ACC112 (cell line): ENCODE measurements at regions not wholly inside any gene's neighbourhood (a gene's known extent, or its start where the extent isn't known, plus 50 kb on each side); places are given as distances from the start of the nearest gene placed in this dataset.
"Not testable (repeated sequence)": the region's sequence is repeated elsewhere in the genome, so short reads cannot be mapped to it uniquely, and the experiment has no call there.

Experiments
- H2AFZ ChIP-seq: fragments of 200-600 bp; sonication (generic); one replicate; pipeline ENCODE4 v1.6.0; 2017; ENCODE audit warnings: antibody characterized with exemption, low read length; ENCODE audit not compliant: unreplicated experiment
- H3K27ac ChIP-seq: fragments of 200-600 bp; sonication (generic); 2 replicates; pipeline ENCODE4 v1.5.1; 2014; ENCODE audit warnings: low read depth, mild to moderate bottlenecking, antibody characterized with exemption, low read length, moderate library complexity
- H3K27me3 ChIP-seq: fragments of 200-600 bp; sonication (generic); 2 replicates; pipeline ENCODE4 v1.6.1; 2014; ENCODE audit warnings: mild to moderate bottlenecking, antibody characterized with exemption, low read length, moderate library complexity, mixed read lengths; ENCODE audit not compliant: insufficient read depth
- H3K36me3 ChIP-seq: fragments of 200-600 bp; sonication (generic); 2 replicates; pipeline ENCODE4 v1.6.1; 2016; ENCODE audit warnings: mild to moderate bottlenecking, antibody characterized with exemption, low read length, moderate library complexity, mixed read lengths; ENCODE audit not compliant: insufficient read depth
- H3K4me1 ChIP-seq: fragments of 200-600 bp; sonication (generic); one replicate; pipeline ENCODE4 v1.6.1; 2016; ENCODE audit warnings: low read length, mixed read lengths; ENCODE audit not compliant: insufficient read depth, unreplicated experiment, control insufficient read depth
- H3K4me3 ChIP-seq: fragments of 200-600 bp; sonication (generic); 2 replicates; pipeline ENCODE4 v1.5.1; 2014; ENCODE audit warnings: mild to moderate bottlenecking, low read depth, low read length
- H3K79me2 ChIP-seq: fragments of 200-600 bp; sonication (generic); one replicate; pipeline ENCODE4 v1.6.0; 2016; ENCODE audit warnings: low read length; ENCODE audit not compliant: control insufficient read depth, unreplicated experiment, insufficient read depth

GRCh38 chr9:87381746-87382145 is 115.9 kb upstream of the DAPK1 start:
- Histone ChIP-seq H2AFZ (peak overlapping the region; percentile 61), H3K27ac (peak overlapping the region; percentile 79), H3K4me3 (peak overlapping the region; percentile 22; the same call in 1 of the 2 replicates), H3K79me2 (no peaks in the 10 kb centered on the region), H3K4me1 (peaks cover 35% of the 10 kb centered on the region), H3K27me3 (no peaks in the 10 kb centered on the region), H3K36me3 (no peaks in the 10 kb centered on the region)

- H3K27me3 ChIP-seq, result no peaks in the 10 kb centered on the region
- peaks cover 42% of the 10 kb centered on the region for H3K4me1 ChIP-seq
- H2AFZ ChIP-seq, result peak overlapping the region; percentile 49
- peak overlapping the region; percentile 79 for H3K27ac ChIP-seq
- H3K79me2 ChIP-seq, result no peaks in the 10 kb centered on the region
- H3K4me3 ChIP-seq, result peak overlapping the region; percentile 34
- H3K36me3 ChIP-seq, result no peaks in the 10 kb centered on the region
Observed at GRCh38 chr9:87382900-87383299, 114.8 kb upstream of the DAPK1 start.

- Histone ChIP-seq H2AFZ (peak overlapping the region; percentile 49), H3K79me2 (no peaks in the 10 kb centered on the region), H3K36me3 (no peaks in the 10 kb centered on the region), H3K27me3 (no peaks in the 10 kb centered on the region), H3K4me3 (peak overlapping the region; percentile 34), H3K27ac (peak overlapping the region; percentile 79), H3K4me1 (peaks cover 47% of the 10 kb centered on the region)
Observed at GRCh38 chr9:87383344-87384150, 114.1 kb upstream of the DAPK1 start.

GRCh38 chr9:87386490-87387025 is 111.1 kb upstream of the DAPK1 start:
- Histone ChIP-seq H3K79me2 (no peaks in the 10 kb centered on the region), H3K4me1 (peaks cover 38% of the 10 kb centered on the region), H2AFZ (no peak overlapping the region), H3K36me3 (no peaks in the 10 kb centered on the region), H3K27ac (no peak overlapping the region), H3K4me3 (no peak overlapping the region), H3K27me3 (no peaks in the 10 kb centered on the region)

GRCh38 chr9:87387351-87388011 is 110.2 kb upstream of the DAPK1 start:
- H3K4me3 ChIP-seq, result no peak overlapping the region
- H3K27ac ChIP-seq, result no peak overlapping the region
- no peak overlapping the region for H2AFZ ChIP-seq
- peaks cover 29% of the 10 kb centered on the region for H3K4me1 ChIP-seq
- H3K27me3 ChIP-seq, result no peaks in the 10 kb centered on the region
- H3K79me2 ChIP-seq, result no peaks in the 10 kb centered on the region
- peaks cover under 1% of the 10 kb centered on the region; the same call in 1 of the 2 replicates for H3K36me3 ChIP-seq

GRCh38 chr9:87388708-87389107 is 109.0 kb upstream of the DAPK1 start:
- H3K27me3 ChIP-seq, H3K79me2 ChIP-seq, H3K4me3 ChIP-seq, H3K27ac ChIP-seq, H3K36me3 ChIP-seq, H2AFZ ChIP-seq: not testable (repeated sequence)
- H3K4me1 ChIP-seq, result peaks cover 18% of the 10 kb centered on the region

- Histone ChIP-seq H2AFZ (no peak overlapping the region), H3K27ac (no peak overlapping the region), H3K4me1 (peaks cover 14% of the 10 kb centered on the region), H3K27me3 (no peaks in the 10 kb centered on the region), H3K4me3 (no peak overlapping the region), H3K79me2 (no peaks in the 10 kb centered on the region), H3K36me3 (peaks cover 3% of the 10 kb centered on the region; the same call in 1 of the 2 replicates)
Observed at GRCh38 chr9:87389936-87390335, 107.7 kb upstream of the DAPK1 start.

- H3K36me3 ChIP-seq, result peaks cover 3% of the 10 kb centered on the region; the same call in 1 of the 2 replicates
- peaks cover 14% of the 10 kb centered on the region for H3K4me1 ChIP-seq
- H3K27ac ChIP-seq, result no peak overlapping the region
- no peak overlapping the region for H3K4me3 ChIP-seq
- no peaks in the 10 kb centered on the region for H3K27me3 ChIP-seq
- no peaks in the 10 kb centered on the region for H3K79me2 ChIP-seq
- H2AFZ ChIP-seq, result no peak overlapping the region
Observed at GRCh38 chr9:87390361-87390760, 107.3 kb upstream of the DAPK1 start.

- Histone ChIP-seq H3K4me1 (peaks cover 11% of the 10 kb centered on the region), H3K27me3 (no peaks in the 10 kb centered on the region), H2AFZ (no peak overlapping the region), H3K79me2 (no peaks in the 10 kb centered on the region), H3K27ac (no peak overlapping the region), H3K4me3 (no peak overlapping the region), H3K36me3 (peaks cover 3% of the 10 kb centered on the region; the same call in 1 of the 2 replicates)
Observed at GRCh38 chr9:87392086-87392485, 105.6 kb upstream of the DAPK1 start.

GRCh38 chr9:87393706-87394230 is 103.9 kb upstream of the DAPK1 start:
- Histone ChIP-seq H3K4me3 (no peak overlapping the region), H3K4me1 (no peaks in the 10 kb centered on the region), H2AFZ (no peak overlapping the region), H3K79me2 (no peaks in the 10 kb centered on the region), H3K27me3 (no peaks in the 10 kb centered on the region), H3K36me3 (peaks cover 3% of the 10 kb centered on the region; the same call in 1 of the 2 replicates), H3K27ac (no peak overlapping the region)
